DOHH2 (cell line): ENCODE measurements at regions not wholly inside any gene's neighbourhood (a gene's known extent, or its start where the extent isn't known, plus 50 kb on each side); places are given as distances from the start of the nearest gene placed in this dataset.

Experiments
- H3F3A ChIP-seq: fragments of 200-600 bp; sonication (generic), shearing (Covaris generic); 2 replicates; pipeline ENCODE4 v1.6.0; 2016; ENCODE audit warnings: antibody characterized with exemption, mild to moderate bottlenecking; ENCODE audit not compliant: control insufficient read depth, insufficient read depth
- H3K27ac ChIP-seq: fragments of 200-600 bp; sonication (generic); 2 replicates; pipeline ENCODE4 v1.5.1; 2014; ENCODE audit warnings: low read depth, mild to moderate bottlenecking, low read length, moderate library complexity
- H3K27me3 ChIP-seq: fragments of 200-600 bp; sonication (generic); 2 replicates; pipeline ENCODE4 v1.6.1; 2014; ENCODE audit warnings: mild to moderate bottlenecking, low read length, mixed read lengths; ENCODE audit not compliant: control insufficient read depth
- H3K36me3 ChIP-seq: fragments of 200-600 bp; sonication (generic); 2 replicates; pipeline ENCODE4 v1.6.1; 2014; ENCODE audit warnings: mild to moderate bottlenecking, low read length, moderate library complexity, mixed read lengths; ENCODE audit not compliant: control insufficient read depth
- H3K4me1 ChIP-seq: fragments of 200-600 bp; sonication (generic); 2 replicates; pipeline ENCODE4 v1.6.1; 2014; ENCODE audit warnings: mild to moderate bottlenecking, low read length, mixed read lengths; ENCODE audit not compliant: control insufficient read depth
- H3K4me2 ChIP-seq: fragments of 200-600 bp; sonication (generic); 2 replicates; pipeline ENCODE4 v1.6.0; 2014; ENCODE audit warnings: mild to moderate bottlenecking, low read length, moderate library complexity
- H3K4me3 ChIP-seq: fragments of 200-600 bp; sonication (generic); 2 replicates; pipeline ENCODE4 v1.5.1; 2014; ENCODE audit warnings: mild to moderate bottlenecking, low read length, mixed read lengths
- H3K79me2 ChIP-seq: fragments of 200-600 bp; sonication (generic); 2 replicates; pipeline ENCODE4 v1.6.1; 2014; ENCODE audit warnings: mild to moderate bottlenecking, low read length, mixed read lengths; ENCODE audit not compliant: control insufficient read depth
- H3K9me2 ChIP-seq: fragments of 200-600 bp; sonication (generic); replicated peaks from 2 replicates; pipeline ENCODE4 v1.6.1; 2014; ENCODE audit warnings: mild to moderate bottlenecking, low read length, mixed read lengths; ENCODE audit not compliant: control insufficient read depth
- H3K9me3 ChIP-seq: fragments of 200-600 bp; sonication (generic); 2 replicates; pipeline ENCODE4 v1.6.1; 2014; ENCODE audit warnings: antibody characterized with exemption, low read length, mixed read lengths; ENCODE audit not compliant: control insufficient read depth, insufficient read depth
- H4K20me1 ChIP-seq: fragments of 200-600 bp; sonication (generic); 2 replicates; pipeline ENCODE4 v1.6.0; 2014; ENCODE audit warnings: low read depth, mild to moderate bottlenecking, antibody characterized with exemption, low read length, moderate library complexity; ENCODE audit not compliant: control insufficient read depth, insufficient read depth
- EZH2phosphoT487 ChIP-seq: fragments of 200-600 bp; sonication (generic); IDR thresholded peaks from 2 replicates; pipeline ENCODE4 v1.6.1; 2017; ENCODE audit warnings: borderline replicate concordance, mild to moderate bottlenecking, antibody characterized with exemption, low read length, moderate library complexity, mixed read lengths
- TF ChIP-seq, protein P1 (sequence below): fragments of 200-600 bp; sonication (generic); IDR thresholded peaks from one replicate; pipeline ENCODE4 v1.5.1; 2014; ENCODE audit warnings: antibody characterized with exemption, mild to moderate bottlenecking, low read depth, low read length; ENCODE audit not compliant: poor library complexity, severe bottlenecking

DNA sequence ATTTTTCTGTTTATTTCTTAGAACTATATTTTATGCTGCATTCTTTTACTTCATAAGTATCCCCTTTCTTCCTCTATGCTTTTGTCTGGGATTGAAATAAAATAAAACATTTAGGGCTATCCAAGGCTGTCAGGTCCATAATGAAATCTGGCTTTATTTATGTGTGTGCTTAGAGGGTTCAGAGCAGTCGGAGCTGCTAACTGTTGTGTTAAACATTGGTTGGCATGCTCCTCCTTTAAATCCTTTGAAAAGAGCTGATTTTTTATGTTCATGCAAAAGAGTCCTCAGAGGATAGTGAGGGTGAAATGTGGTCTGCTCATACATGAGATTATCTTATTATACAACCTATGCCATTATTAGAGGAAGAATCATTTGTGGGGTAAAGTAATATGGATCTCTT is 322.3 kb upstream of the E2F7 start:
- TF ChIP-seq, protein P1, sequence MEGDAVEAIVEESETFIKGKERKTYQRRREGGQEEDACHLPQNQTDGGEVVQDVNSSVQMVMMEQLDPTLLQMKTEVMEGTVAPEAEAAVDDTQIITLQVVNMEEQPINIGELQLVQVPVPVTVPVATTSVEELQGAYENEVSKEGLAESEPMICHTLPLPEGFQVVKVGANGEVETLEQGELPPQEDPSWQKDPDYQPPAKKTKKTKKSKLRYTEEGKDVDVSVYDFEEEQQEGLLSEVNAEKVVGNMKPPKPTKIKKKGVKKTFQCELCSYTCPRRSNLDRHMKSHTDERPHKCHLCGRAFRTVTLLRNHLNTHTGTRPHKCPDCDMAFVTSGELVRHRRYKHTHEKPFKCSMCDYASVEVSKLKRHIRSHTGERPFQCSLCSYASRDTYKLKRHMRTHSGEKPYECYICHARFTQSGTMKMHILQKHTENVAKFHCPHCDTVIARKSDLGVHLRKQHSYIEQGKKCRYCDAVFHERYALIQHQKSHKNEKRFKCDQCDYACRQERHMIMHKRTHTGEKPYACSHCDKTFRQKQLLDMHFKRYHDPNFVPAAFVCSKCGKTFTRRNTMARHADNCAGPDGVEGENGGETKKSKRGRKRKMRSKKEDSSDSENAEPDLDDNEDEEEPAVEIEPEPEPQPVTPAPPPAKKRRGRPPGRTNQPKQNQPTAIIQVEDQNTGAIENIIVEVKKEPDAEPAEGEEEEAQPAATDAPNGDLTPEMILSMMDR = no peak
- no peak for TF ChIP-seq EZH2phosphoT487
- Histone ChIP-seq H3K9me2 (no peaks in the 10 kb centered on the region), H3K9me3 (no peaks in the 10 kb centered on the region), H4K20me1 (no peaks in the 10 kb centered on the region), H3K27ac (no peak overlapping the region), H3K79me2 (no peaks in the 10 kb centered on the region), H3K36me3 (no peaks in the 10 kb centered on the region), H3F3A (no peaks in the 10 kb centered on the region), H3K27me3 (no peaks in the 10 kb centered on the region), H3K4me1 (no peaks in the 10 kb centered on the region), H3K4me3 (no peak overlapping the region), H3K4me2 (no peak overlapping the region)

DNA sequence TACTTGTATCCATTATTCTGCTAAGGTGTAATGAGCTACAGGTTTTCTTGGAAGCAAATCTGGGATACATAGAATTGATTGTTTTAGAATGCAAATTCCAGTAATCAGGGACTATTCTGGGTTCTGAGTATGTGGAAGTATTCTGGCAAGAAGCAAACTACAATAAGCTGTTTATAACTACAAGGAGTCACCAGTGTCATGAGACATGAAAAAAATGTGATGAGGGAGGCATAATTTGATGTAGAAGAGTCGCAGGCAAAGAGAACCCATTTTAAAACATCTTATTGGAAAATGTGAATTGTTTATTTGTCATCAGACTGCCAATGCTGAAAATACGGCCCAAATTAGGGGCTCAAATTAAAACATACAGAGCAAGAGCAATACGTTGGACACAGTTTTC is 321.8 kb upstream of the E2F7 start:
- no peak for TF ChIP-seq EZH2phosphoT487
- TF ChIP-seq, protein P1 = no peak
- Histone ChIP-seq H3K79me2 (no peaks in the 10 kb centered on the region), H3K9me2 (no peaks in the 10 kb centered on the region), H3K36me3 (no peaks in the 10 kb centered on the region), H3K9me3 (no peaks in the 10 kb centered on the region), H3K27me3 (no peaks in the 10 kb centered on the region), H3F3A (no peaks in the 10 kb centered on the region), H4K20me1 (no peaks in the 10 kb centered on the region), H3K4me2 (no peak overlapping the region), H3K4me1 (no peaks in the 10 kb centered on the region), H3K4me3 (no peak overlapping the region), H3K27ac (no peak overlapping the region)

DNA sequence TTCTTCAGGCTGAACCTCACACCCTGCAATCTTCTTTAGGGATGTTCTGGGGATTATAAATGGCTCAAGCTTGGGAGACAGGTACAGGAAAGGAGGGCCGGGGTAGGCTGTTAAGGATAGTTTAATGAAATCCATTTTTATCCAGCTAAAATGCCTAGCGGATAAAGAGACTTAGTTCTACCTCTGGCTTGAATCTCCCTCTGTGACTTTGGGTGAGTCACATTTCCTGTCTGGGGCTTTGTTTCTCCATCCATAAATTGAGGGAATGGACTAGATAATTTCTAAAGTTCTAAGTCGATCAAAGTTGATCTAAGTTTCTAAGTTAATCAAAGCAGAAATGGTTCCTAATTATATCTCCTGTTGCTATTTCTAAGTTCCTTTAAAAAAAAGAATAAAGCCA is 319.6 kb upstream of the E2F7 start:
- Histone ChIP-seq H3K9me3 (no peaks in the 10 kb centered on the region), H3K9me2 (no peaks in the 10 kb centered on the region), H3K79me2 (no peaks in the 10 kb centered on the region)

More for the DNA sequence above, 319.6 kb upstream of the E2F7 start:
- Histone ChIP-seq H3K27ac (no peak overlapping the region), H4K20me1 (no peaks in the 10 kb centered on the region), H3K4me1 (no peaks in the 10 kb centered on the region), H3K36me3 (no peaks in the 10 kb centered on the region), H3K4me2 (no peak overlapping the region), H3F3A (no peaks in the 10 kb centered on the region), H3K4me3 (no peak overlapping the region), H3K27me3 (no peaks in the 10 kb centered on the region)
- no peak for TF ChIP-seq EZH2phosphoT487
- TF ChIP-seq, protein P1 = no peak
